WTC11 (cell line): ENCODE measurements at regions not wholly inside any gene's neighbourhood (a gene's known extent, or its start where the extent isn't known, plus 50 kb on each side); places are given as distances from the start of the nearest gene placed in this dataset.

ENCODE experiments used
- ATAC-seq: fragments of 200-7000 bp; cut with Tn5 transposase; 2 replicates; pipeline ENCODE4 v1.10.0; 2021; ENCODE audit warnings: mild to moderate bottlenecking, moderate library complexity
- CTCF ChIA-PET: fragments of 300-600 bp; sonication (Branson Sonifier 250); formaldehyde crosslinking; loops from one replicate; lab custom pipeline; 2021; ENCODE audit warnings: antibody characterized with exemption; lab: Charles Lee
- POLR2A ChIA-PET: fragments of 350-600 bp; sonication (Branson Sonifier 250); formaldehyde crosslinking; loops from one replicate; lab custom pipeline; 2021; ENCODE audit warnings: antibody characterized with exemption; lab: Charles Lee
- DNase-seq: peaks from one replicate; pipeline ENCODE4 v3.0.0; 2021; ENCODE audit warnings: low spot score
- H3K27ac Mint-ChIP-seq: 2 replicates; pipeline ENCODE4 v1.8.0; 2021; ENCODE audit warnings: mixed read lengths
- H3K27me3 Mint-ChIP-seq: 2 replicates; pipeline ENCODE4 v1.8.0; 2021; ENCODE audit warnings: low read depth, mild to moderate bottlenecking, moderate library complexity, mixed read lengths
- H3K36me3 Mint-ChIP-seq: 2 replicates; pipeline ENCODE4 v1.8.0; 2021; ENCODE audit warnings: mixed read lengths
- H3K4me1 Mint-ChIP-seq: 2 replicates; pipeline ENCODE4 v1.8.0; 2022; ENCODE audit warnings: mixed read lengths
- H3K4me3 Mint-ChIP-seq: 2 replicates; pipeline ENCODE4 v1.8.0; 2021; ENCODE audit warnings: mild to moderate bottlenecking, moderate library complexity, mixed read lengths
- H3K9me3 Mint-ChIP-seq: 2 replicates; pipeline ENCODE4 v1.8.0; 2021; ENCODE audit warnings: mixed read lengths
- ATF1 ChIP-seq: sonication (generic); formaldehyde crosslinking; IDR thresholded peaks from 2 replicates; pipeline ENCODE4 v1.8.1; 2023; ENCODE audit warnings: mild to moderate bottlenecking, moderate library complexity, missing genetic modification reagents
- CBFB ChIP-seq: sonication (generic); formaldehyde crosslinking; IDR thresholded peaks from 2 replicates; pipeline ENCODE4 v1.8.1; 2022; ENCODE audit warnings: mild to moderate bottlenecking, low read depth, missing genetic modification reagents
- CREM ChIP-seq: sonication (generic); formaldehyde crosslinking; IDR thresholded peaks from 2 replicates; pipeline ENCODE4 v1.8.1; 2022; ENCODE audit warnings: mild to moderate bottlenecking, missing genetic modification reagents, moderate library complexity
- ELF4 ChIP-seq: sonication (generic); formaldehyde crosslinking; IDR thresholded peaks from 2 replicates; pipeline ENCODE4 v1.8.1; 2022; ENCODE audit warnings: low read depth, mild to moderate bottlenecking, moderate library complexity, missing genetic modification reagents
- ETV6 ChIP-seq: sonication (generic); formaldehyde crosslinking; IDR thresholded peaks from 2 replicates; pipeline ENCODE4 v1.8.1; 2022; ENCODE audit warnings: mild to moderate bottlenecking, missing genetic modification reagents
- FOXK1 ChIP-seq: sonication (generic); formaldehyde crosslinking; IDR thresholded peaks from 2 replicates; pipeline ENCODE4 v1.8.0; 2022; ENCODE audit warnings: mild to moderate bottlenecking, moderate library complexity, missing genetic modification reagents
- GRHL2 ChIP-seq: fragments of 250-450 bp; sonication (Bioruptor Pico); IDR thresholded peaks from 2 replicates; pipeline ENCODE4 v1.8.0; 2022; ENCODE audit warnings: mild to moderate bottlenecking, moderate library complexity; ENCODE audit not compliant: insufficient replicate concordance, severe bottlenecking
- HMGA2 ChIP-seq: fragments of 250-450 bp; sonication (Bioruptor Pico); IDR thresholded peaks from 2 replicates; pipeline ENCODE4 v1.4.0; 2021; ENCODE audit warnings: mild to moderate bottlenecking, moderate library complexity
- NFYB ChIP-seq: sonication (generic); formaldehyde crosslinking; conservative IDR thresholded peaks from 2 replicates; pipeline ENCODE4 v1.8.0; 2022; ENCODE audit warnings: low read depth, missing genetic modification reagents
- PRRX2 ChIP-seq: fragments of 250-450 bp; sonication (Bioruptor Pico); IDR thresholded peaks from 2 replicates; pipeline ENCODE4 v1.8.0; 2021; ENCODE audit warnings: mild to moderate bottlenecking
- SOX15 ChIP-seq: fragments of 250-450 bp; sonication (Bioruptor Pico); IDR thresholded peaks from 2 replicates; pipeline ENCODE4 v1.9.0; 2021; ENCODE audit warnings: mild to moderate bottlenecking
- SP1 ChIP-seq: sonication (generic); formaldehyde crosslinking; conservative IDR thresholded peaks from 2 replicates; pipeline ENCODE4 v1.8.1; 2022; ENCODE audit warnings: missing genetic modification reagents
- TEAD1 ChIP-seq: sonication (generic); formaldehyde crosslinking; IDR thresholded peaks from 2 replicates; pipeline ENCODE4 v1.8.0; 2022; ENCODE audit warnings: mild to moderate bottlenecking, missing genetic modification reagents
- TEAD4 ChIP-seq: sonication (generic); formaldehyde crosslinking; IDR thresholded peaks from 2 replicates; pipeline ENCODE4 v1.8.0; 2022; ENCODE audit warnings: mild to moderate bottlenecking, missing genetic modification reagents
- TP53 ChIP-seq: sonication (generic); formaldehyde crosslinking; IDR thresholded peaks from 2 replicates; pipeline ENCODE4 v1.8.1; 2023; ENCODE audit warnings: mild to moderate bottlenecking, missing genetic modification reagents
- ZNF317 ChIP-seq: sonication (generic); formaldehyde crosslinking; IDR thresholded peaks from 2 replicates; pipeline ENCODE4 v1.8.1; 2023; ENCODE audit warnings: low read depth, mild to moderate bottlenecking, moderate library complexity, missing genetic modification reagents, borderline replicate concordance
- ZNF416 ChIP-seq: fragments of 250-450 bp; sonication (Bioruptor Pico); IDR thresholded peaks from 2 replicates; pipeline ENCODE4 v1.9.0; 2021; ENCODE audit warnings: mild to moderate bottlenecking, inconsistent platforms
- TF ChIP-seq, protein P1 (sequence below): fragments of 250-450 bp; sonication (Bioruptor Pico); IDR thresholded peaks from 2 replicates; pipeline ENCODE4 v1.9.0; 2021; ENCODE audit warnings: mild to moderate bottlenecking
- TF ChIP-seq, protein P2 (sequence below): sonication (generic); formaldehyde crosslinking; IDR thresholded peaks from 2 replicates; pipeline ENCODE4 v1.8.0; 2022; ENCODE audit warnings: mild to moderate bottlenecking, missing genetic modification reagents
- TF ChIP-seq, protein P3 (sequence below): fragments of 250-450 bp; sonication (Bioruptor Pico); IDR thresholded peaks from 2 replicates; pipeline ENCODE4 v1.9.0; 2021; ENCODE audit warnings: mild to moderate bottlenecking
- TF ChIP-seq, protein P4 (sequence below): fragments of 200-600 bp; IDR thresholded peaks from 2 replicates; pipeline ENCODE4 v1.8.0; 2022; ENCODE audit warnings: antibody characterized with exemption
- TF ChIP-seq, protein P5 (sequence below): sonication (generic); formaldehyde crosslinking; conservative IDR thresholded peaks from 2 replicates; pipeline ENCODE4 v1.8.1; 2023; ENCODE audit warnings: mild to moderate bottlenecking, low read depth, missing genetic modification reagents, moderate library complexity
- TF ChIP-seq, protein P6 (sequence below): sonication (generic); formaldehyde crosslinking; IDR thresholded peaks from 2 replicates; pipeline ENCODE4 v1.8.0; 2022; ENCODE audit warnings: mild to moderate bottlenecking, missing genetic modification reagents

DNA sequence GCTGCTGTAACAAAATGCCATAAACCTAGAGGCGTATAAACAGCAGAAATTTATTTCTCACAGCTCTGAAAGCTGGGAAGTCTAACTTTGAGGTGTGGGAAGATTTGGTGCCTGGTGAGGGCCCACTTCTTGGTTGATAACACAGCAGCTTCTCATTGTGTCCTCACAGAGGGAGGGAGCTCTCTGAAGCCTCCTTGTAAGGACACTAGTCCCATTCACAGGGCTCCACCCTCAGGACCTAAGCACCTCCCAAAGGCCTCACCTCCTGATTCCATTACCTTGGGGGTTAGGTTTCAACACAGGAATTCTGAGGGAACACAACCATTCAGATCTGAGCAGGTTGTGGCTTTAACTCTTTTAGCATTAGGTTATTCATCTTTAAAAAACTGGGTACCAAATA is 380.3 kb upstream of the ATP10A start:
- Mint-ChIP-seq H3K4me3 (no peak overlapping the region; the same call in 1 of the 2 replicates), H3K27me3 (no peaks in the 10 kb centered on the region; the same call in 1 of the 2 replicates), H3K36me3 (peaks cover 10% of the 10 kb centered on the region), H3K4me1 (peaks cover 47% of the 10 kb centered on the region), H3K27ac (peak overlapping the region; percentile 98), H3K9me3 (peaks cover 32% of the 10 kb centered on the region)
- no peak for DNase-seq
- CTCF ChIA-PET, result interaction anchor here (1.0 to 3.8 kb wide), 8 partner anchors 10 to 297 kb away, joined by 3 to 28 read pairs (median 4); no protein-coding TSS in a partner anchor
- TF ChIP-seq ZNF317 (CRISPR knock-in tag), result no peak
- TF ChIP-seq GRHL2, result no peak
- no peak for TF ChIP-seq HMGA2 (CRISPR knock-in tag)
- TF ChIP-seq, protein P1, sequence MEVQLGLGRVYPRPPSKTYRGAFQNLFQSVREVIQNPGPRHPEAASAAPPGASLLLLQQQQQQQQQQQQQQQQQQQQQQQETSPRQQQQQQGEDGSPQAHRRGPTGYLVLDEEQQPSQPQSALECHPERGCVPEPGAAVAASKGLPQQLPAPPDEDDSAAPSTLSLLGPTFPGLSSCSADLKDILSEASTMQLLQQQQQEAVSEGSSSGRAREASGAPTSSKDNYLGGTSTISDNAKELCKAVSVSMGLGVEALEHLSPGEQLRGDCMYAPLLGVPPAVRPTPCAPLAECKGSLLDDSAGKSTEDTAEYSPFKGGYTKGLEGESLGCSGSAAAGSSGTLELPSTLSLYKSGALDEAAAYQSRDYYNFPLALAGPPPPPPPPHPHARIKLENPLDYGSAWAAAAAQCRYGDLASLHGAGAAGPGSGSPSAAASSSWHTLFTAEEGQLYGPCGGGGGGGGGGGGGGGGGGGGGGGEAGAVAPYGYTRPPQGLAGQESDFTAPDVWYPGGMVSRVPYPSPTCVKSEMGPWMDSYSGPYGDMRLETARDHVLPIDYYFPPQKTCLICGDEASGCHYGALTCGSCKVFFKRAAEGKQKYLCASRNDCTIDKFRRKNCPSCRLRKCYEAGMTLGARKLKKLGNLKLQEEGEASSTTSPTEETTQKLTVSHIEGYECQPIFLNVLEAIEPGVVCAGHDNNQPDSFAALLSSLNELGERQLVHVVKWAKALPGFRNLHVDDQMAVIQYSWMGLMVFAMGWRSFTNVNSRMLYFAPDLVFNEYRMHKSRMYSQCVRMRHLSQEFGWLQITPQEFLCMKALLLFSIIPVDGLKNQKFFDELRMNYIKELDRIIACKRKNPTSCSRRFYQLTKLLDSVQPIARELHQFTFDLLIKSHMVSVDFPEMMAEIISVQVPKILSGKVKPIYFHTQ (CRISPR knock-in tag), result no peak
- no peak for TF ChIP-seq ATF1
- TF ChIP-seq SP1 (CRISPR knock-in tag), result no peak
- TF ChIP-seq TEAD4 (CRISPR knock-in tag), result no peak
- TF ChIP-seq, protein P2, sequence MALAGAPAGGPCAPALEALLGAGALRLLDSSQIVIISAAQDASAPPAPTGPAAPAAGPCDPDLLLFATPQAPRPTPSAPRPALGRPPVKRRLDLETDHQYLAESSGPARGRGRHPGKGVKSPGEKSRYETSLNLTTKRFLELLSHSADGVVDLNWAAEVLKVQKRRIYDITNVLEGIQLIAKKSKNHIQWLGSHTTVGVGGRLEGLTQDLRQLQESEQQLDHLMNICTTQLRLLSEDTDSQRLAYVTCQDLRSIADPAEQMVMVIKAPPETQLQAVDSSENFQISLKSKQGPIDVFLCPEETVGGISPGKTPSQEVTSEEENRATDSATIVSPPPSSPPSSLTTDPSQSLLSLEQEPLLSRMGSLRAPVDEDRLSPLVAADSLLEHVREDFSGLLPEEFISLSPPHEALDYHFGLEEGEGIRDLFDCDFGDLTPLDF (CRISPR knock-in tag), result no peak
- no peak for TF ChIP-seq ELF4 (CRISPR knock-in tag)
- no peak for TF ChIP-seq CBFB (CRISPR knock-in tag)
- no peak for TF ChIP-seq NFYB (CRISPR knock-in tag)
- no peak for TF ChIP-seq SOX15 (CRISPR knock-in tag)
- no peak for TF ChIP-seq ZNF416
- TF ChIP-seq, protein P3, sequence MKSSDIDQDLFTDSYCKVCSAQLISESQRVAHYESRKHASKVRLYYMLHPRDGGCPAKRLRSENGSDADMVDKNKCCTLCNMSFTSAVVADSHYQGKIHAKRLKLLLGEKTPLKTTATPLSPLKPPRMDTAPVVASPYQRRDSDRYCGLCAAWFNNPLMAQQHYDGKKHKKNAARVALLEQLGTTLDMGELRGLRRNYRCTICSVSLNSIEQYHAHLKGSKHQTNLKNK (CRISPR knock-in tag), result no peak
- TF ChIP-seq, protein P4, sequence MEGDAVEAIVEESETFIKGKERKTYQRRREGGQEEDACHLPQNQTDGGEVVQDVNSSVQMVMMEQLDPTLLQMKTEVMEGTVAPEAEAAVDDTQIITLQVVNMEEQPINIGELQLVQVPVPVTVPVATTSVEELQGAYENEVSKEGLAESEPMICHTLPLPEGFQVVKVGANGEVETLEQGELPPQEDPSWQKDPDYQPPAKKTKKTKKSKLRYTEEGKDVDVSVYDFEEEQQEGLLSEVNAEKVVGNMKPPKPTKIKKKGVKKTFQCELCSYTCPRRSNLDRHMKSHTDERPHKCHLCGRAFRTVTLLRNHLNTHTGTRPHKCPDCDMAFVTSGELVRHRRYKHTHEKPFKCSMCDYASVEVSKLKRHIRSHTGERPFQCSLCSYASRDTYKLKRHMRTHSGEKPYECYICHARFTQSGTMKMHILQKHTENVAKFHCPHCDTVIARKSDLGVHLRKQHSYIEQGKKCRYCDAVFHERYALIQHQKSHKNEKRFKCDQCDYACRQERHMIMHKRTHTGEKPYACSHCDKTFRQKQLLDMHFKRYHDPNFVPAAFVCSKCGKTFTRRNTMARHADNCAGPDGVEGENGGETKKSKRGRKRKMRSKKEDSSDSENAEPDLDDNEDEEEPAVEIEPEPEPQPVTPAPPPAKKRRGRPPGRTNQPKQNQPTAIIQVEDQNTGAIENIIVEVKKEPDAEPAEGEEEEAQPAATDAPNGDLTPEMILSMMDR, result no peak
- TF ChIP-seq, protein P5, sequence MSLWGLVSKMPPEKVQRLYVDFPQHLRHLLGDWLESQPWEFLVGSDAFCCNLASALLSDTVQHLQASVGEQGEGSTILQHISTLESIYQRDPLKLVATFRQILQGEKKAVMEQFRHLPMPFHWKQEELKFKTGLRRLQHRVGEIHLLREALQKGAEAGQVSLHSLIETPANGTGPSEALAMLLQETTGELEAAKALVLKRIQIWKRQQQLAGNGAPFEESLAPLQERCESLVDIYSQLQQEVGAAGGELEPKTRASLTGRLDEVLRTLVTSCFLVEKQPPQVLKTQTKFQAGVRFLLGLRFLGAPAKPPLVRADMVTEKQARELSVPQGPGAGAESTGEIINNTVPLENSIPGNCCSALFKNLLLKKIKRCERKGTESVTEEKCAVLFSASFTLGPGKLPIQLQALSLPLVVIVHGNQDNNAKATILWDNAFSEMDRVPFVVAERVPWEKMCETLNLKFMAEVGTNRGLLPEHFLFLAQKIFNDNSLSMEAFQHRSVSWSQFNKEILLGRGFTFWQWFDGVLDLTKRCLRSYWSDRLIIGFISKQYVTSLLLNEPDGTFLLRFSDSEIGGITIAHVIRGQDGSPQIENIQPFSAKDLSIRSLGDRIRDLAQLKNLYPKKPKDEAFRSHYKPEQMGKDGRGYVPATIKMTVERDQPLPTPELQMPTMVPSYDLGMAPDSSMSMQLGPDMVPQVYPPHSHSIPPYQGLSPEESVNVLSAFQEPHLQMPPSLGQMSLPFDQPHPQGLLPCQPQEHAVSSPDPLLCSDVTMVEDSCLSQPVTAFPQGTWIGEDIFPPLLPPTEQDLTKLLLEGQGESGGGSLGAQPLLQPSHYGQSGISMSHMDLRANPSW (CRISPR knock-in tag), result no peak
- ATAC-seq, result peak; percentile 75
- POLR2A ChIA-PET, result no interaction called here

DNA sequence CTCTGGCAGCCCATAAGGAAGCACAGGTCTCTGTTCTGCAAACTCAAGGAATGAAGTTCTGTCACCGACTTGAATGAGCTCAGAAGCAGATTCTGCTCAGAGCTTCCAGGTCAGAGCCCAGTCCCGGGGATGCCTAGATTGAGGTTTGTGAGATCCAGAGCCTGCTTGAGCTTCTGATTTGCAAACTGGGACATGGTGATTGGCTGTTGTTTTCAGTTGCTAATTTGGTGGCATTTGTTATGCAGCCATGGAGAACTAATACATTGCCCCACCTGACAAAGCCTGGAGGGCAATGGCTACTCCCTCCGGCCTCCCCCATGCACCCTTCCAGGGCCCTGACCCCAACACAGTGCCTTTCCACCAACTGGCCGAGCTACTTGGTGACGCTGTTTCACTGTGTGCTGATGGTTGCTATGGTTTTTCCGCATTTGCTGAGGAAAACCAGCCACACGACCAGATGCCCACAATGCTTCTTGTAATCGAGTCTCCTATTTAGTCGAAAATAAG is 379.5 kb upstream of the ATP10A start:
- ATAC-seq (peak; percentile 88), DNase-seq (peak; percentile 65)
- POLR2A ChIA-PET, result interaction anchor here (0.6 to 1.0 kb wide), 3 partner anchors 9 to 54 kb away, joined by 3 to 4 read pairs (median 3); no protein-coding TSS in a partner anchor
- Mint-ChIP-seq H3K27ac (peak overlapping the region; percentile 98), H3K9me3 (peaks cover 29% of the 10 kb centered on the region), H3K36me3 (peaks cover 10% of the 10 kb centered on the region), H3K27me3 (no peaks in the 10 kb centered on the region; the same call in 1 of the 2 replicates), H3K4me3 (no peak overlapping the region), H3K4me1 (peaks cover 54% of the 10 kb centered on the region)
- CTCF ChIA-PET, result interaction anchor here (0.8 to 3.8 kb wide), 12 partner anchors 10 to 296 kb away, joined by 3 to 28 read pairs (median 4); no protein-coding TSS in a partner anchor
- TF ChIP-seq CREM (no peak), CBFB (CRISPR knock-in tag) (no peak), TP53 (CRISPR knock-in tag) (no peak), NFYB (CRISPR knock-in tag) (0 out of 2 replicates have a peak, but pooled peaks have one; percentile 7), TEAD1 (CRISPR knock-in tag) (peak; percentile 30; the same call in 1 of the 2 replicates), PRRX2 (CRISPR knock-in tag) (peak; percentile 16; the same call in 1 of the 2 replicates), ETV6 (CRISPR knock-in tag) (no peak), FOXK1 (peak; percentile 38; the same call in 1 of the 2 replicates)
- TF ChIP-seq, protein P5 (CRISPR knock-in tag), result no peak
- TF ChIP-seq, protein P6, sequence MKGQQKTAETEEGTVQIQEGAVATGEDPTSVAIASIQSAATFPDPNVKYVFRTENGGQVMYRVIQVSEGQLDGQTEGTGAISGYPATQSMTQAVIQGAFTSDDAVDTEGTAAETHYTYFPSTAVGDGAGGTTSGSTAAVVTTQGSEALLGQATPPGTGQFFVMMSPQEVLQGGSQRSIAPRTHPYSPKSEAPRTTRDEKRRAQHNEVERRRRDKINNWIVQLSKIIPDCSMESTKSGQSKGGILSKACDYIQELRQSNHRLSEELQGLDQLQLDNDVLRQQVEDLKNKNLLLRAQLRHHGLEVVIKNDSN (CRISPR knock-in tag), result peak; percentile 44; the same call in 1 of the 2 replicates
